Caco-2 (cell line): ENCODE measurements at regions not wholly inside any gene's neighbourhood (a gene's known extent, or its start where the extent isn't known, plus 50 kb on each side); places are given as distances from the start of the nearest gene placed in this dataset.

Experiments
- BruUV-seq: library from RNA; stranded (reverse); fragments of 400-500 nt; replicated peaks from 2 replicates; lab custom pipeline; 2021; lab: Mats Ljungman, UMichigan
- CTCF ChIA-PET: fragments of 300-600 bp; sonication (Branson Sonifier 250); formaldehyde crosslinking; loops from one replicate; lab custom pipeline; 2022; ENCODE audit warnings: antibody characterized with exemption; lab: Charles Lee
- POLR2A ChIA-PET: fragments of 300-600 bp; sonication (Branson Sonifier 250); formaldehyde crosslinking; loops from one replicate; lab custom pipeline; 2022; ENCODE audit warnings: antibody characterized with exemption; lab: Charles Lee
- DNase-seq, 2 experiments: peaks; one replicate each; pipeline versions ENCODE4 v3.0.0 to v3.0.0-alpha.2; 2020 to 2022
- H3K27me3 ChIP-seq: replicated peaks from 2 replicates; pipeline ENCODE4 v1.6.0; 2011; ENCODE audit warnings: low read length; ENCODE audit not compliant: control insufficient read depth, insufficient read depth
- H3K36me3 ChIP-seq: 2 replicates; pipeline ENCODE4 v1.5.1; 2011; ENCODE audit warnings: low read length; ENCODE audit not compliant: control insufficient read depth, insufficient read depth
- H3K4me1 ChIP-seq: fragments of 250-450 bp; sonication (Bioruptor Pico); 2 replicates; pipeline ENCODE4 v1.5.1; 2020; ENCODE audit warnings: mild to moderate bottlenecking
- H3K4me3 ChIP-seq: 2 replicates; pipeline ENCODE4 v1.5.1; 2011; ENCODE audit warnings: low read depth, mild to moderate bottlenecking, control low read depth, low read length
- H3K9me3 ChIP-seq: fragments of 250-450 bp; sonication (Bioruptor Pico); 2 replicates; pipeline ENCODE4 v1.5.1; 2020; ENCODE audit warnings: mild to moderate bottlenecking, moderate library complexity
- H3K27ac Mint-ChIP-seq: one replicate; pipeline ENCODE4 v1.8.0; 2022; ENCODE audit warnings: mixed read lengths; ENCODE audit not compliant: unreplicated experiment
- H3K27me3 Mint-ChIP-seq: one replicate; pipeline ENCODE4 v1.8.0; 2022; ENCODE audit warnings: mixed read lengths; ENCODE audit not compliant: insufficient read depth, unreplicated experiment
- H3K36me3 Mint-ChIP-seq: one replicate; pipeline ENCODE4 v1.8.0; 2022; ENCODE audit warnings: mild to moderate bottlenecking, mixed read lengths; ENCODE audit not compliant: insufficient read depth, unreplicated experiment
- H3K4me1 Mint-ChIP-seq: one replicate; pipeline ENCODE4 v1.8.0; 2022; ENCODE audit warnings: low read depth, mixed read lengths; ENCODE audit not compliant: unreplicated experiment
- H3K4me3 Mint-ChIP-seq: one replicate; pipeline ENCODE4 v1.8.0; 2022; ENCODE audit warnings: mild to moderate bottlenecking, moderate library complexity, mixed read lengths; ENCODE audit not compliant: unreplicated experiment
- H3K9me3 Mint-ChIP-seq: one replicate; pipeline ENCODE4 v1.8.0; 2022; ENCODE audit warnings: mixed read lengths; ENCODE audit not compliant: unreplicated experiment
- CTCF ChIP-seq, 2 experiments: fragments of 200-600 bp in 1 of 2; IDR thresholded peaks; 1 replicate in 1 of 2; 2 replicates in 1 of 2; pipeline versions ENCODE4 v1.5.1 to v1.8.0; 2011 to 2022; ENCODE audit warnings: antibody characterized with exemption in 1 of 2, control low read depth in 1 of 2, inconsistent platforms in 1 of 2, low read depth in 1 of 2, low read length in 1 of 2, mild to moderate bottlenecking in 1 of 2, moderate library complexity in 1 of 2; ENCODE audit not compliant: insufficient read depth in 1 of 2, severe bottlenecking in 1 of 2, unreplicated experiment in 1 of 2
- intact Hi-C: fragments of 100-400 bp; cut with micrococcal nuclease; formaldehyde crosslinking; loops from one replicate; pipeline ENCODE4 v1.10.0; 2022; ENCODE audit not compliant: unreplicated experiment

DNA sequence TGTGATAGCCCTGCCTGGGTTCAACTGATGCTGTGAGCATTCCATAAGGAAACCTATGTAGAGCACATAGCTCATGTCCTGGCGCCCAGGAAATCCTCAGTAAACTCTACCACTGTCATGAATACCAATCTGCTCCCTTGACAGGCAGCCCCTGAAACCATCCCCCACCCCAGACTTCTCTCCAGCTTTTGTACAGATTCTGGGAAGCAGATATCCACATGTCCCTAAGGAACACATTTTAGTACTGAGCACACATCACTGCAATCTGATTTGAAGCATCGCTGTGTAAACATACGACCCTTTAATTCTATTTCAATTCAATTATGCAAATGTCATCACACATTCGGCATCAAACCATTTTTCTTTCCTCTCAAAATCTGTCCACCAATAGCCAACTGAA is 89.5 kb upstream of the FSTL4 start:
- Mint-ChIP-seq H3K36me3 (no peaks in the 10 kb centered on the region), H3K27ac (no peak overlapping the region), H3K4me3 (no peak overlapping the region), H3K4me1 (no peaks in the 10 kb centered on the region), H3K9me3 (no peaks in the 10 kb centered on the region), H3K27me3 (peaks cover 17% of the 10 kb centered on the region)
- H3K4me3 ChIP-seq, result no peak overlapping the region
- no peaks in the 10 kb centered on the region for H3K27me3 ChIP-seq
- POLR2A ChIA-PET, result no interaction called here
- no peak for DNase-seq
- no peaks in the 10 kb centered on the region for H3K9me3 ChIP-seq
- H3K4me1 ChIP-seq, result no peaks in the 10 kb centered on the region
- CTCF ChIA-PET, result no interaction called here
- no peaks in the 10 kb centered on the region for H3K36me3 ChIP-seq
- intact Hi-C loops, result no loop called here
- TF ChIP-seq CTCF (IDR thresholded peaks at IDR 0.05; ENCODE audit: insufficient read depth in 1 of 2, low read depth in 1 of 2, low read length in 1 of 2, severe bottlenecking in 1 of 2, unreplicated experiment in 1 of 2), result no peak
- BruUV-seq, result no TSS peak

DNA sequence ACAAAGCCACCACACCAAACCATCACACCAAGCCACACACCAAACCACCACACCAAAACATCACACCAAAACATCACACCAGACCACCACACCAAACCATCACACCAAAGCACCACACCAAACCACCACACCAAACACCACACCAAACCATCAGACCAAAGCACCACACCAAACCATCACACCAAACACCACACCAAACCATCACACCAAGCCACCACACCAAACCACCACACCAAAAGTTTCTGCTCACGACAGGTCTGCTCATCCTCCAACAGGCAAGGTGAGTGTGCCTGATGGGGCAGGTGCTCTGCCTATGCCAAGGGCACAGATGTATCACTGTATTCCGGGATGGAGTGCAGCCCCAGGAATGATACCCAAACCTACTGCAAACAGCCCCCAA is 87.9 kb upstream of the FSTL4 start:
- intact Hi-C loops, result loop anchor here (1.0 kb wide), 1 partner anchor 16 kb away; no protein-coding TSS in a partner anchor
- no peak overlapping the region for H3K27ac Mint-ChIP-seq
- no peaks in the 10 kb centered on the region for H3K36me3 Mint-ChIP-seq
- no peak overlapping the region for H3K4me3 Mint-ChIP-seq
- no peak overlapping the region for H3K4me3 ChIP-seq
- ChIA-PET POLR2A (no interaction called here), CTCF (no interaction called here)
- H3K36me3 ChIP-seq, result no peaks in the 10 kb centered on the region
- DNase-seq, result no peak
- peaks cover 10% of the 10 kb centered on the region for H3K27me3 Mint-ChIP-seq
- H3K27me3 ChIP-seq, result no peaks in the 10 kb centered on the region
- TF ChIP-seq CTCF (IDR thresholded peaks at IDR 0.05; ENCODE audit: insufficient read depth in 1 of 2, low read depth in 1 of 2, low read length in 1 of 2, severe bottlenecking in 1 of 2, unreplicated experiment in 1 of 2), result no peak
- H3K4me1 Mint-ChIP-seq, result no peaks in the 10 kb centered on the region
- no peaks in the 10 kb centered on the region for H3K9me3 ChIP-seq
- no TSS peak for BruUV-seq
- H3K9me3 Mint-ChIP-seq, result no peaks in the 10 kb centered on the region
- no peaks in the 10 kb centered on the region for H3K4me1 ChIP-seq

DNA sequence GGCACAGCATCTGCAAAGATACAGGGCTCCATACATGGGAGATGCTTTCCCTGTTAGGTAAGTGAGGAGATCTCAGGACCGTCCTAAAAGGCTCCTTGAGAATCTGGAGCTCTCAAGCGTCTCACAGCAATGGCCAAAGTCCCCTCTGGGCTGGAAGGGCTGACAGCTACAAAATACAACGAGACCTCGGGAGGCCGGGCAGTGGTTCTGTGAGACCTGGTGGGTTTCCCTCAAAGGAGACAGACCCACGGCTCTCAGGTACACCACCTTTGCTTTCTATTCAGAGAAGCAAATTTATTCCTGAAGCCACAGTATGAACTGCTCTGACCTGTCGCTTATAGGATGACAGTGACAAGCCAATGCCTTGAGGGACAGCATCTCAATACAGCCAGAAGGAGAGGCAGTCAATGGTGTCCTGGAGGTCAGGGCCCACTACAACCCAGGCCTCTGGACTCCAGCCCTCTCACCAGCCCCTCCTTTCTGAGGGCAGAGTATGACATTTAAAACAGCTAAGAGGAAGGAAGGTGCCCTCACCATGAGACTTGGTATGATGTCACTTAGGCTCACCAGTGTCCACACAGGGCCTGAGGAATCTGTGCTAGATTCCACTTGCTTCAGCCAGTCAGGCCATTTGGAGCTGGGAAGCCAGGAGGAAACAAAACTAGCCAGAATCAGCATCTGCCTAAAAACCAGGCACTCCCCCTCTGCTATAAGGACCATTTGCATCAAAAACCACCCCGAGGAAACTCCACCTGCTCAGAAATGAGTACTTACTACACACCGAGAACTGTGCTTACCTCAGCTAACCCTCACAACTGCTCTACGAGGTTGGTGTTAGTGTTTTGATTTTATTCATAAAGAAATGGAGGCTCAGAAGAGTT is 86.5 kb upstream of the FSTL4 start:
- Histone ChIP-seq H3K27me3 (no peaks in the 10 kb centered on the region), H3K9me3 (no peaks in the 10 kb centered on the region), H3K4me3 (no peak overlapping the region), H3K36me3 (no peaks in the 10 kb centered on the region), H3K4me1 (no peaks in the 10 kb centered on the region)
- Mint-ChIP-seq H3K4me3 (no peak overlapping the region), H3K4me1 (no peaks in the 10 kb centered on the region), H3K27me3 (peaks cover 13% of the 10 kb centered on the region), H3K27ac (no peak overlapping the region), H3K9me3 (no peaks in the 10 kb centered on the region), H3K36me3 (no peaks in the 10 kb centered on the region)
- no peak for TF ChIP-seq CTCF (IDR thresholded peaks at IDR 0.05; ENCODE audit: insufficient read depth in 1 of 2, low read depth in 1 of 2, low read length in 1 of 2, severe bottlenecking in 1 of 2, unreplicated experiment in 1 of 2)
- DNase-seq, result no peak
- POLR2A ChIA-PET, result no interaction called here
- intact Hi-C loops, result no loop called here
- CTCF ChIA-PET, result no interaction called here
- BruUV-seq, result no TSS peak
